HEK293 (cell line): ENCODE measurements at regions not wholly inside any gene's neighbourhood (a gene's known extent, or its start where the extent isn't known, plus 50 kb on each side); places are given as distances from the start of the nearest gene placed in this dataset.

Experiments
- CTCF ChIA-PET: fragments of 350-600 bp; formaldehyde crosslinking; extraction: SDS; loops from one replicate; lab custom pipeline; 2021; ENCODE audit warnings: antibody characterized with exemption; lab: Yijun Ruan, JAX
- POLR2A ChIA-PET: fragments of 300-600 bp; formaldehyde crosslinking; extraction: SDS; loops from one replicate; lab custom pipeline; 2020; ENCODE audit warnings: antibody characterized with exemption, inconsistent platforms; lab: Yijun Ruan, JAX
- H3K27ac ChIP-seq: fragments of 200-500 bp; sonication (Bioruptor generic); 2 replicates; pipeline ENCODE4 v1.5.1; 2014; ENCODE audit warnings: low read depth, low read length, control low read depth, inconsistent platforms; ENCODE audit errors: extremely low read depth
- H3K36me3 ChIP-seq, 2 experiments: fragments of 200-500 bp in 1 of 2; sonication (Bioruptor generic) in 1 of 2; 1 replicate in 1 of 2; 2 replicates in 1 of 2; pipeline ENCODE4 v1.5.1; 2014 to 2017; ENCODE audit warnings: inconsistent platforms in 2 of 2, low read length in 2 of 2; ENCODE audit not compliant: control insufficient read depth in 2 of 2, insufficient read depth in 1 of 2
- H3K4me1 ChIP-seq: fragments of 200-500 bp; sonication (Bioruptor generic); 2 replicates; pipeline ENCODE4 v1.5.1; 2014; ENCODE audit warnings: mild to moderate bottlenecking, low read length, inconsistent platforms; ENCODE audit not compliant: control insufficient read depth, insufficient read depth
- H3K4me3 ChIP-seq: 2 replicates; pipeline ENCODE4 v1.5.1; 2011; ENCODE audit warnings: low read depth, mild to moderate bottlenecking, control low read depth, low read length, moderate library complexity
- H3K9me3 ChIP-seq: fragments of 200-500 bp; sonication (Bioruptor generic); 2 replicates; pipeline ENCODE4 v1.5.1; 2014; ENCODE audit warnings: low read depth, low read length, inconsistent platforms; ENCODE audit not compliant: control insufficient read depth, insufficient read depth
- KLF10 ChIP-seq: fragments of 450-650 bp; IDR thresholded peaks from 2 replicates; pipeline ENCODE4 v1.5.1; 2018; ENCODE audit warnings: missing biosample characterization, mild to moderate bottlenecking, missing genetic modification characterization
- SETDB1 ChIP-seq: IDR thresholded peaks from one replicate; pipeline ENCODE4 v1.6.1; 2017; ENCODE audit warnings: mild to moderate bottlenecking, low read length, moderate library complexity, mixed read lengths; ENCODE audit not compliant: insufficient read length
- TRIM28 ChIP-seq: IDR thresholded peaks from 2 replicates; pipeline ENCODE4 v1.6.1; 2011; ENCODE audit warnings: low read length, control low read depth, borderline replicate concordance
- ZNF302 ChIP-seq: fragments of 450-650 bp; formaldehyde crosslinking; IDR thresholded peaks from 2 replicates; pipeline ENCODE4 v1.5.1; 2016; ENCODE audit warnings: missing biosample characterization, missing genetic modification characterization, low read depth
- ZNF549 ChIP-seq: fragments of 450-650 bp; IDR thresholded peaks from 2 replicates; pipeline ENCODE4 v1.5.1; 2018; ENCODE audit warnings: missing biosample characterization, missing genetic modification characterization, mild to moderate bottlenecking, inconsistent platforms, moderate library complexity
- ZNF555 ChIP-seq: fragments of 450-650 bp; formaldehyde crosslinking; conservative IDR thresholded peaks from 2 replicates; pipeline ENCODE4 v1.5.1; 2017; ENCODE audit warnings: missing biosample characterization, mild to moderate bottlenecking, missing genetic modification characterization, inconsistent platforms
- TF ChIP-seq, protein P1 (sequence below): fragments of 450-650 bp; formaldehyde crosslinking; conservative IDR thresholded peaks from 2 replicates; pipeline ENCODE4 v1.5.1; 2016; ENCODE audit warnings: low read depth, missing biosample characterization, missing genetic modification characterization
- TF ChIP-seq, protein P2 (sequence below): fragments of 450-650 bp; formaldehyde crosslinking; IDR thresholded peaks from 2 replicates; pipeline ENCODE4 v1.5.1; 2016; ENCODE audit warnings: missing biosample characterization, missing genetic modification characterization, borderline replicate concordance

DNA sequence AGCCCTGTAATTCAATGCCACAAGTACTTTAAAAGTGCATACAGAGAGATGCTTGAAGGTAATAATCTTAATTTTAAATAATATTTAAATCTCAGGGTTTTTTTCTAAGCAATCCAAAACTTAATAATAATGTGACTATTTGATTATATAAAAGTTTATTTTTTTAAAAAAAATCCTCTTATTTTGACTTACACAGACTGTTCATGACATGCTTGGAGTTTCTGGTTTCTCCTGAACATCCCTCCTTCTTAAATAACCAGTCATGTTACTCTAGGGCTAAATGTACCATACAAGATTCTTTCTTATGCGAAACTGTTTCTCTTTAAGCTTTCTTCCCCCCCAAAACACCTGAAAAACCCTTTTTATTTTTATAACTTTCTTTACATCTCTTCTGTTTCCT lies 58.2 kb upstream of the SLC2A13 start:
- Histone ChIP-seq H3K4me1 (no peaks in the 10 kb centered on the region), H3K4me3 (no peak overlapping the region), H3K9me3 (no peaks in the 10 kb centered on the region), H3K36me3 (no peaks in the 10 kb centered on the region), H3K27ac (no peak overlapping the region)
- POLR2A ChIA-PET = no interaction called here
- CTCF ChIA-PET = no interaction called here
- peak; percentile 87 for TF ChIP-seq SETDB1
- TF ChIP-seq, protein P1, sequence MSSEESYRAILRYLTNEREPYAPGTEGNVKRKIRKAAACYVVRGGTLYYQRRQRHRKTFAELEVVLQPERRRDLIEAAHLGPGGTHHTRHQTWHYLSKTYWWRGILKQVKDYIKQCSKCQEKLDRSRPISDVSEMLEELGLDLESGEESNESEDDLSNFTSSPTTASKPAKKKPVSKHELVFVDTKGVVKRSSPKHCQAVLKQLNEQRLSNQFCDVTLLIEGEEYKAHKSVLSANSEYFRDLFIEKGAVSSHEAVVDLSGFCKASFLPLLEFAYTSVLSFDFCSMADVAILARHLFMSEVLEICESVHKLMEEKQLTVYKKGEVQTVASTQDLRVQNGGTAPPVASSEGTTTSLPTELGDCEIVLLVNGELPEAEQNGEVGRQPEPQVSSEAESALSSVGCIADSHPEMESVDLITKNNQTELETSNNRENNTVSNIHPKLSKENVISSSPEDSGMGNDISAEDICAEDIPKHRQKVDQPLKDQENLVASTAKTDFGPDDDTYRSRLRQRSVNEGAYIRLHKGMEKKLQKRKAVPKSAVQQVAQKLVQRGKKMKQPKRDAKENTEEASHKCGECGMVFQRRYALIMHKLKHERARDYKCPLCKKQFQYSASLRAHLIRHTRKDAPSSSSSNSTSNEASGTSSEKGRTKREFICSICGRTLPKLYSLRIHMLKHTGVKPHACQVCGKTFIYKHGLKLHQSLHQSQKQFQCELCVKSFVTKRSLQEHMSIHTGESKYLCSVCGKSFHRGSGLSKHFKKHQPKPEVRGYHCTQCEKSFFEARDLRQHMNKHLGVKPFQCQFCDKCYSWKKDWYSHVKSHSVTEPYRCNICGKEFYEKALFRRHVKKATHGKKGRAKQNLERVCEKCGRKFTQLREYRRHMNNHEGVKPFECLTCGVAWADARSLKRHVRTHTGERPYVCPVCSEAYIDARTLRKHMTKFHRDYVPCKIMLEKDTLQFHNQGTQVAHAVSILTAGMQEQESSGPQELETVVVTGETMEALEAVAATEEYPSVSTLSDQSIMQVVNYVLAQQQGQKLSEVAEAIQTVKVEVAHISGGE (tag by site-specific recombination) = no peak
- TF ChIP-seq ZNF549 = 0 out of 2 replicates have a peak, but pooled peaks have one; percentile 27

DNA sequence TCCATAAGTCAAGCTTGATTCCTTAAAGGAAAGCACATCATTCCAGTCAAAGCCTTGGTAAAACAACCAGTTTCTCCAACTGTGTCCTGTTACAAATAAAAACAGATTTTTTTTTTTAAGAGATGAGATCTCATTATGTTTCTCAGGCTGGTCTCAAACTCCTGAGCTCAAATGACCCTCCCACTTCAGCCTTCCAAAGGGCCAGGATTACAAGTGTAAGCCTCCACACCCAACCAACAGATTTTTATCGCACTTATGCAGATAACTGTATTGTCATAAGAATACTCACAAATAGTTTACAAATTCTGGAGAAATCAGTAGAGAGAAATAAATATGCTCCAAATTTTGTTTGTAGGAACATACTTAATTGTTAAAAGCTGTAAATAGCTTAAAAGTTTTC lies 56.2 kb upstream of the SLC2A13 start:
- H3K36me3 ChIP-seq = no peaks in the 10 kb centered on the region
- ChIA-PET CTCF (interaction anchor here (0.6 to 0.8 kb wide), 3 partner anchors 12 to 244 kb away, joined by 3 to 4 read pairs (median 3); no protein-coding TSS in a partner anchor), POLR2A (no interaction called here)
- H3K27ac ChIP-seq = no peak overlapping the region
- TF ChIP-seq ZNF555 (peak; percentile 14; the same call in 1 of the 2 replicates), SETDB1 (peak; percentile 89), KLF10 (no peak)
- no peaks in the 10 kb centered on the region for H3K9me3 ChIP-seq
- H3K4me3 ChIP-seq = no peak overlapping the region
- H3K4me1 ChIP-seq = no peaks in the 10 kb centered on the region

DNA sequence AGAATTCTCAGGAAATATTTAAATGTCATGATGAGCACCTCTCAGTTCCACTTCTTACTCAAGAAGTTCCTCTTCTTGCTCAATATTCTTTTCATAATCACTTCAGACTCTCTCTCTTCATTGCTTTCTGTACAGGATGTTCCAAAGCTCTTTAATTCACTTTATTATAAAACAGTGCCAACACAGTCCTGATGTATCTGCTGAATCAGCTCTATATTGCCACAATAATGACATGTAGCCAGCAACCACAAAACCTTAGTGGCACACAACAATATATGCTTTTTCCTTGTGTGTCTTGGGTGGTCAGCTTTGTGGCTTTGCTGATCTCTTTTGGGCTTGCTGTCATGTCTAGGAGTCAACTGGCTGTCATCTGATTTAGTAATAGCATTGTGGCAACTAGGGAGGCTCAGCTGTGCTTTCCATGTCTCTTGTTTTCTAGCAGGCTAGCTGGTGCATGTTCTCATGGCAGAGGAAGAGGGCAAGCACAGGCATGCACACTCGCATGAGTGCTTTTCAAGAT lies 52.8 kb upstream of the SLC2A13 start:
- Histone ChIP-seq H3K9me3 (no peaks in the 10 kb centered on the region), H3K27ac (no peak overlapping the region), H3K36me3 (no peaks in the 10 kb centered on the region), H3K4me1 (no peaks in the 10 kb centered on the region), H3K4me3 (no peak overlapping the region)
- POLR2A ChIA-PET = no interaction called here
- CTCF ChIA-PET = interaction anchor here (0.8 kb wide), 1 partner anchor 260 kb away, joined by 4 read pairs; no protein-coding TSS in a partner anchor
- TF ChIP-seq, protein P2, sequence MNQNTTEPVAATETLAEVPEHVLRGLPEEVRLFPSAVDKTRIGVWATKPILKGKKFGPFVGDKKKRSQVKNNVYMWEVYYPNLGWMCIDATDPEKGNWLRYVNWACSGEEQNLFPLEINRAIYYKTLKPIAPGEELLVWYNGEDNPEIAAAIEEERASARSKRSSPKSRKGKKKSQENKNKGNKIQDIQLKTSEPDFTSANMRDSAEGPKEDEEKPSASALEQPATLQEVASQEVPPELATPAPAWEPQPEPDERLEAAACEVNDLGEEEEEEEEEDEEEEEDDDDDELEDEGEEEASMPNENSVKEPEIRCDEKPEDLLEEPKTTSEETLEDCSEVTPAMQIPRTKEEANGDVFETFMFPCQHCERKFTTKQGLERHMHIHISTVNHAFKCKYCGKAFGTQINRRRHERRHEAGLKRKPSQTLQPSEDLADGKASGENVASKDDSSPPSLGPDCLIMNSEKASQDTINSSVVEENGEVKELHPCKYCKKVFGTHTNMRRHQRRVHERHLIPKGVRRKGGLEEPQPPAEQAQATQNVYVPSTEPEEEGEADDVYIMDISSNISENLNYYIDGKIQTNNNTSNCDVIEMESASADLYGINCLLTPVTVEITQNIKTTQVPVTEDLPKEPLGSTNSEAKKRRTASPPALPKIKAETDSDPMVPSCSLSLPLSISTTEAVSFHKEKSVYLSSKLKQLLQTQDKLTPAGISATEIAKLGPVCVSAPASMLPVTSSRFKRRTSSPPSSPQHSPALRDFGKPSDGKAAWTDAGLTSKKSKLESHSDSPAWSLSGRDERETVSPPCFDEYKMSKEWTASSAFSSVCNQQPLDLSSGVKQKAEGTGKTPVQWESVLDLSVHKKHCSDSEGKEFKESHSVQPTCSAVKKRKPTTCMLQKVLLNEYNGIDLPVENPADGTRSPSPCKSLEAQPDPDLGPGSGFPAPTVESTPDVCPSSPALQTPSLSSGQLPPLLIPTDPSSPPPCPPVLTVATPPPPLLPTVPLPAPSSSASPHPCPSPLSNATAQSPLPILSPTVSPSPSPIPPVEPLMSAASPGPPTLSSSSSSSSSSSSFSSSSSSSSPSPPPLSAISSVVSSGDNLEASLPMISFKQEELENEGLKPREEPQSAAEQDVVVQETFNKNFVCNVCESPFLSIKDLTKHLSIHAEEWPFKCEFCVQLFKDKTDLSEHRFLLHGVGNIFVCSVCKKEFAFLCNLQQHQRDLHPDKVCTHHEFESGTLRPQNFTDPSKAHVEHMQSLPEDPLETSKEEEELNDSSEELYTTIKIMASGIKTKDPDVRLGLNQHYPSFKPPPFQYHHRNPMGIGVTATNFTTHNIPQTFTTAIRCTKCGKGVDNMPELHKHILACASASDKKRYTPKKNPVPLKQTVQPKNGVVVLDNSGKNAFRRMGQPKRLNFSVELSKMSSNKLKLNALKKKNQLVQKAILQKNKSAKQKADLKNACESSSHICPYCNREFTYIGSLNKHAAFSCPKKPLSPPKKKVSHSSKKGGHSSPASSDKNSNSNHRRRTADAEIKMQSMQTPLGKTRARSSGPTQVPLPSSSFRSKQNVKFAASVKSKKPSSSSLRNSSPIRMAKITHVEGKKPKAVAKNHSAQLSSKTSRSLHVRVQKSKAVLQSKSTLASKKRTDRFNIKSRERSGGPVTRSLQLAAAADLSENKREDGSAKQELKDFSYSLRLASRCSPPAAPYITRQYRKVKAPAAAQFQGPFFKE (tag by site-specific recombination) = no peak
- TF ChIP-seq ZNF302 (tag by site-specific recombination) = no peak
- TF ChIP-seq TRIM28 = 0 out of 2 replicates have a peak, but pooled peaks have one; percentile 30
